H1 (cell line): ENCODE measurements at regions not wholly inside any gene's neighbourhood (a gene's known extent, or its start where the extent isn't known, plus 50 kb on each side); places are given as distances from the start of the nearest gene placed in this dataset.

Source experiments
- CTCF ChIA-PET: fragments of 300-600 bp; sonication (Branson Sonifier 250); formaldehyde crosslinking; loops from one replicate; lab custom pipeline; 2021; ENCODE audit not compliant: partially characterized antibody; lab: Charles Lee
- POLR2A ChIA-PET: fragments of 300-600 bp; sonication (Branson Sonifier 250); formaldehyde crosslinking; loops from one replicate; lab custom pipeline; 2021; ENCODE audit warnings: inconsistent platforms; ENCODE audit not compliant: partially characterized antibody; lab: Charles Lee
- DNase-seq, 2 experiments: peaks; one replicate each; pipeline versions ENCODE4 v3.0.0 to v3.0.0-alpha.2; 2010 to 2022; ENCODE audit warnings: low spot score in 2 of 2, low read depth in 1 of 2, mixed read lengths in 1 of 2
- FAIRE-seq: peaks from 2 replicates; lab custom pipeline; 2011; peaks lifted over from hg19 to GRCh38; lab: Jason Lieb, UNC
- H2AFZ ChIP-seq: 2 replicates; pipeline ENCODE4 v1.8.1; 2012; ENCODE audit warnings: low read length, inconsistent platforms
- H2AK5ac ChIP-seq: 2 replicates; pipeline ENCODE4 v1.6.1; 2013; ENCODE audit warnings: low read depth, low read length
- H2BK120ac ChIP-seq: replicated peaks from 2 replicates; pipeline ENCODE3; 2013; ENCODE audit warnings: low read depth, low read length, inconsistent platforms
- H2BK12ac ChIP-seq: 2 replicates; pipeline ENCODE4 v1.6.1; 2013; ENCODE audit warnings: low read depth, low read length
- H2BK15ac ChIP-seq: 2 replicates; pipeline ENCODE4 v1.6.1; 2013; ENCODE audit warnings: low read length
- H2BK20ac ChIP-seq: 2 replicates; pipeline ENCODE4 v1.6.1; 2013; ENCODE audit warnings: low read length
- H2BK5ac ChIP-seq: 2 replicates; pipeline ENCODE4 v1.6.1; 2013; ENCODE audit warnings: low read depth, low read length
- H3K14ac ChIP-seq: 2 replicates; pipeline ENCODE4 v1.6.1; 2013; ENCODE audit warnings: inconsistent platforms; ENCODE audit not compliant: insufficient read length
- H3K18ac ChIP-seq: 2 replicates; pipeline ENCODE4 v1.6.1; 2013; ENCODE audit warnings: low read length; ENCODE audit errors: extremely low read depth
- H3K23ac ChIP-seq: 2 replicates; pipeline ENCODE4 v1.6.1; 2013; ENCODE audit warnings: inconsistent platforms; ENCODE audit not compliant: insufficient read length
- H3K23me2 ChIP-seq: 2 replicates; pipeline ENCODE4 v1.6.1; 2013; ENCODE audit warnings: low read depth, low read length
- H3K27ac ChIP-seq: 2 replicates; pipeline ENCODE4 v1.6.1; 2011; ENCODE audit warnings: low read depth, low read length, inconsistent platforms
- H3K27me3 ChIP-seq, 4 experiments: replicated peaks in 1 of 4; 1 replicate in 1 of 4; 2 replicates in 3 of 4; pipeline versions ENCODE4 v1.6.1 to v1.8.1; 2011 to 2013; ENCODE audit warnings: low read length in 3 of 4, mild to moderate bottlenecking in 3 of 4, inconsistent platforms in 2 of 4, mixed read lengths in 2 of 4, moderate library complexity in 1 of 4; ENCODE audit not compliant: control insufficient read depth in 3 of 4, insufficient read depth in 3 of 4; ENCODE audit errors: extremely low read depth in 1 of 4
- H3K36me3 ChIP-seq, 4 experiments: 2 replicates each; pipeline versions ENCODE4 v1.6.1 to v1.8.1; 2011 to 2013; ENCODE audit warnings: mild to moderate bottlenecking in 4 of 4, low read length in 3 of 4, moderate library complexity in 2 of 4, control low read depth in 1 of 4, inconsistent platforms in 1 of 4; ENCODE audit not compliant: insufficient read depth in 4 of 4, control insufficient read depth in 2 of 4
- H3K4ac ChIP-seq: replicated peaks from 2 replicates; pipeline ENCODE3; 2013; ENCODE audit warnings: low read length, low read depth, mixed read lengths, inconsistent platforms; ENCODE audit not compliant: insufficient read length
- H3K4me1 ChIP-seq, 4 experiments: replicated peaks in 1 of 4; 1 replicate in 1 of 4; 2 replicates in 3 of 4; pipeline versions ENCODE4 v1.6.1 to v1.8.1; 2011 to 2013; ENCODE audit warnings: low read length in 3 of 4, inconsistent platforms in 2 of 4, mixed read lengths in 1 of 4; ENCODE audit not compliant: insufficient read depth in 4 of 4, control insufficient read depth in 3 of 4
- H3K4me2 ChIP-seq, 2 experiments: 2 replicates each; pipeline versions ENCODE4 v1.6.1 to v1.8.1; 2011 to 2013; ENCODE audit warnings: low read depth in 2 of 2, low read length in 2 of 2, control low read depth in 1 of 2, inconsistent platforms in 1 of 2, mild to moderate bottlenecking in 1 of 2; ENCODE audit not compliant: insufficient read depth in 1 of 2
- H3K4me3 ChIP-seq, 4 experiments: fragments of 200-600, 300-600 bp in 1 of 4; sonication (generic), shearing (Covaris generic), sonication (Bioruptor Twin) in 1 of 4; 2 replicates each; pipeline versions ENCODE4 v1.5.1 to v1.8.1; 2011 to 2016; ENCODE audit warnings: low read length in 4 of 4, low read depth in 3 of 4, control low read depth in 2 of 4, inconsistent platforms in 2 of 4, mild to moderate bottlenecking in 2 of 4, mixed read lengths in 1 of 4, moderate library complexity in 1 of 4; ENCODE audit not compliant: insufficient read depth in 2 of 4; ENCODE audit errors: extremely low read depth in 1 of 4
- H3K56ac ChIP-seq: replicated peaks from 2 replicates; pipeline ENCODE3; 2013; ENCODE audit warnings: low read depth, mild to moderate bottlenecking, mixed read lengths, low read length, inconsistent platforms; ENCODE audit not compliant: insufficient read length
- H3K79me1 ChIP-seq: 2 replicates; pipeline ENCODE4 v1.6.1; 2013; ENCODE audit warnings: low read depth, low read length, control low read depth
- H3K79me2 ChIP-seq, 2 experiments: 2 replicates each; pipeline versions ENCODE4 v1.6.1 to v1.8.1; 2012 to 2013; ENCODE audit warnings: low read length in 2 of 2, mild to moderate bottlenecking in 2 of 2, inconsistent platforms in 1 of 2; ENCODE audit not compliant: insufficient read depth in 2 of 2, control insufficient read depth in 1 of 2
- H3K9ac ChIP-seq, 4 experiments: replicated peaks in 1 of 4; 1 replicate in 1 of 4; 2 replicates in 3 of 4; pipeline versions ENCODE4 v1.6.1 to v1.8.1; 2011 to 2013; ENCODE audit warnings: low read depth in 3 of 4, low read length in 3 of 4, control low read depth in 2 of 4, mild to moderate bottlenecking in 2 of 4, moderate library complexity in 2 of 4, inconsistent platforms in 1 of 4; ENCODE audit errors: extremely low read depth in 1 of 4
- H3K9me3 ChIP-seq, 2 experiments: 2 replicates each; pipeline versions ENCODE4 v1.6.1 to v1.8.1; 2012 to 2013; ENCODE audit warnings: mild to moderate bottlenecking in 2 of 2, moderate library complexity in 2 of 2, control low read depth in 1 of 2, inconsistent platforms in 1 of 2, low read depth in 1 of 2, low read length in 1 of 2, mixed read lengths in 1 of 2; ENCODE audit not compliant: insufficient read depth in 2 of 2
- H4K20me1 ChIP-seq, 2 experiments: replicated peaks in 1 of 2; 2 replicates each; pipeline versions ENCODE3 to v1.8.1; 2011 to 2013; ENCODE audit warnings: inconsistent platforms in 2 of 2, low read length in 2 of 2, mild to moderate bottlenecking in 1 of 2; ENCODE audit not compliant: insufficient read depth in 2 of 2, control insufficient read depth in 1 of 2
- H4K5ac ChIP-seq: 2 replicates; pipeline ENCODE4 v1.6.1; 2013; ENCODE audit warnings: low read length, low read depth, mixed read lengths, inconsistent platforms; ENCODE audit not compliant: insufficient read length
- H4K8ac ChIP-seq: 2 replicates; pipeline ENCODE4 v1.8.0; 2013; ENCODE audit warnings: mild to moderate bottlenecking, moderate library complexity, low read length, inconsistent platforms; ENCODE audit not compliant: insufficient read depth; ENCODE audit errors: extremely low read depth
- H4K91ac ChIP-seq: replicated peaks from 2 replicates; pipeline ENCODE3; 2013; ENCODE audit warnings: low read length, mixed read lengths, inconsistent platforms; ENCODE audit not compliant: insufficient read length
- ASH2L ChIP-seq: fragments of 200-600, 300-600 bp; sonication (generic); IDR thresholded peaks from one replicate; pipeline ENCODE4 v1.7.1; 2017; ENCODE audit warnings: low read length
- BRCA1 ChIP-seq: IDR thresholded peaks from 2 replicates; pipeline ENCODE4 v1.6.1; 2012; ENCODE audit warnings: low read depth, low read length, improper control_type of control experiment
- CBX8 ChIP-seq: fragments of 300-800, 300-1000 bp; sonication (generic); IDR thresholded peaks from 2 replicates; pipeline ENCODE4 v1.7.1; 2016; ENCODE audit warnings: low read depth, low read length, borderline replicate concordance
- CEBPB ChIP-seq: IDR thresholded peaks from 2 replicates; pipeline ENCODE4 v1.6.1; 2012; ENCODE audit warnings: low read depth, low read length
- EZH2 ChIP-seq: fragments of 200-600 bp; sonication (generic); IDR thresholded peaks from 2 replicates; pipeline ENCODE4 v1.7.1; 2012; ENCODE audit warnings: low read depth, mild to moderate bottlenecking, moderate library complexity, low read length, inconsistent platforms; ENCODE audit not compliant: severe bottlenecking
- FOSL1 ChIP-seq: IDR thresholded peaks from 2 replicates; pipeline ENCODE4 v1.6.1; 2011; ENCODE audit warnings: mild to moderate bottlenecking, low read depth, low read length, moderate library complexity; ENCODE audit not compliant: insufficient read depth
- HDAC2 ChIP-seq, 2 experiments: fragments of 300-600 bp in 1 of 2; sonication (generic) in 1 of 2; IDR thresholded peaks; 2 replicates each; pipeline ENCODE4 v1.6.1; 2011 to 2012; ENCODE audit warnings: low read depth in 2 of 2, low read length in 2 of 2, mild to moderate bottlenecking in 2 of 2, moderate library complexity in 2 of 2, borderline replicate concordance in 1 of 2, inconsistent platforms in 1 of 2
- HDAC6 ChIP-seq: IDR thresholded peaks from one replicate; pipeline ENCODE4 v1.7.1; 2012; ENCODE audit warnings: low read depth, mild to moderate bottlenecking, inconsistent platforms, low read length, moderate library complexity
- KDM1A ChIP-seq: fragments of 200-600, 300-600 bp; sonication (generic); IDR thresholded peaks from 2 replicates; pipeline ENCODE4 v1.7.1; 2016; ENCODE audit warnings: mild to moderate bottlenecking, low read length, borderline replicate concordance
- POLR2AphosphoS5 ChIP-seq: IDR thresholded peaks from 2 replicates; pipeline ENCODE4 v1.6.1; 2011; ENCODE audit warnings: low read depth, low read length
- POU5F1 ChIP-seq: IDR thresholded peaks from 2 replicates; pipeline ENCODE4 v1.6.1; 2011; ENCODE audit warnings: low read depth, mild to moderate bottlenecking, low read length, moderate library complexity
- RNF2 ChIP-seq: fragments of 200-900, 300-1000 bp; sonication (generic); IDR thresholded peaks from 2 replicates; pipeline ENCODE4 v1.7.1; 2016; ENCODE audit warnings: borderline replicate concordance, low read depth, mild to moderate bottlenecking, antibody characterized with exemption, low read length; ENCODE audit not compliant: poor library complexity, severe bottlenecking; ENCODE audit errors: missing control alignments
- SAP30 ChIP-seq: fragments of 300-600 bp; sonication (generic); IDR thresholded peaks from 2 replicates; pipeline ENCODE4 v1.7.1; 2012; ENCODE audit warnings: low read length, moderate library complexity, mild to moderate bottlenecking, inconsistent platforms; ENCODE audit not compliant: insufficient read depth, insufficient replicate concordance
- SP4 ChIP-seq: IDR thresholded peaks from 2 replicates; pipeline ENCODE4 v1.6.1; 2012; ENCODE audit warnings: low read length, inconsistent platforms
- TEAD4 ChIP-seq: IDR thresholded peaks from 2 replicates; pipeline ENCODE4 v1.6.1; 2012; ENCODE audit warnings: low read depth, low read length, inconsistent platforms, mixed read lengths
- WGBS, 2 experiments: shearing (Covaris generic) in 1 of 2; methylation state at CpG; one replicate each; pipeline versions ENCODE4 v1.1.6 to v1.1.7; 2013 to 2015; ENCODE audit warnings: low lambda C conversion rate in 2 of 2, mixed read lengths in 2 of 2, inconsistent platforms in 1 of 2, low coverage in 1 of 2, missing lambda C conversion rate in 1 of 2; ENCODE audit not compliant: insufficient replicate concordance in 2 of 2, insufficient coverage in 1 of 2, insufficient read length in 1 of 2; ENCODE audit errors: extremely low coverage in 1 of 2, missing lambda C conversion rate in 1 of 2; 5-methylcytosine and 5-hydroxymethylcytosine counted together

- no peaks in the 10 kb centered on the region for H3K4me1 ChIP-seq
- H3K18ac ChIP-seq, result no peak overlapping the region
- ChIA-PET CTCF (interaction anchor here (0.6 to 1.7 kb wide), 2 partner anchors 11 to 56 kb away, joined by 4 to 5 read pairs; no protein-coding TSS in a partner anchor), POLR2A (no interaction called here)
- DNase-seq (no peak), FAIRE-seq (no peak)
- no peak overlapping the region for H3K14ac ChIP-seq
- H2BK5ac ChIP-seq, result no peak overlapping the region
- WGBS, 2 experiments, result 80% methylated on average over 2 of the region's 2 CpGs; no CpG with 5 or more reads in 1 of the 2 experiments
- no peak overlapping the region for H4K5ac ChIP-seq
- H3K27ac ChIP-seq, result no peak overlapping the region
- H2BK15ac ChIP-seq, result no peak overlapping the region
- no peak overlapping the region for H3K56ac ChIP-seq
- no peak overlapping the region for H3K4me2 ChIP-seq
- no peak overlapping the region for H2AK5ac ChIP-seq
- H3K4me3 ChIP-seq, result no peak overlapping the region
- no peaks in the 10 kb centered on the region for H4K20me1 ChIP-seq
- no peak overlapping the region for H4K8ac ChIP-seq
- no peak overlapping the region for H3K23ac ChIP-seq
- H3K36me3 ChIP-seq, result no peaks in the 10 kb centered on the region
- no peak overlapping the region for H2BK20ac ChIP-seq
- H2BK12ac ChIP-seq, result no peak overlapping the region
- no peak overlapping the region for H2BK120ac ChIP-seq
- no peak overlapping the region for H3K4ac ChIP-seq
- no peak overlapping the region for H2AFZ ChIP-seq
- H3K79me1 ChIP-seq, result no peaks in the 10 kb centered on the region
- no peak overlapping the region for H3K9ac ChIP-seq
- H3K79me2 ChIP-seq, result no peaks in the 10 kb centered on the region
- no peak overlapping the region for H4K91ac ChIP-seq
- H3K27me3 ChIP-seq, result no peaks in the 10 kb centered on the region
- peaks cover 0 to 2% of the 10 kb centered on the region in 2 experiments; a peak in 2 of 4 replicates for H3K9me3 ChIP-seq
- no peaks in the 10 kb centered on the region for H3K23me2 ChIP-seq
- TF ChIP-seq KDM1A, result no peak
- no peak for TF ChIP-seq HDAC2 (IDR thresholded peaks at IDR 0.05; ENCODE audit: borderline replicate concordance in 1 of 2, low read depth in 2 of 2, low read length in 2 of 2)
- no peak for TF ChIP-seq SP4
- TF ChIP-seq SAP30, result no peak
- TF ChIP-seq EZH2, result no peak
- TF ChIP-seq HDAC6, result no peak
- TF ChIP-seq CBX8, result no peak
- TF ChIP-seq ASH2L, result no peak
- no peak for TF ChIP-seq POU5F1
- TF ChIP-seq RNF2, result no peak
- TF ChIP-seq FOSL1, result no peak
- no peak for TF ChIP-seq POLR2AphosphoS5
- no peak for TF ChIP-seq TEAD4
- TF ChIP-seq CEBPB, result no peak
- no peak for TF ChIP-seq BRCA1
Measured at GRCh38 chr4:66554826-66555225, 884.5 kb upstream of the EPHA5 start.
